SKM-1 treated with dmso at 0.1 percent for 144 hours (cell line): ENCODE measurements at regions not wholly inside any gene's neighbourhood (a gene's known extent, or its start where the extent isn't known, plus 50 kb on each side); places are given as distances from the start of the nearest gene placed in this dataset.

Source experiments
- DNase-seq: peaks from one replicate; lab custom pipeline; 2025; ENCODE audit not compliant: unreplicated experiment; lab: John Stamatoyannopoulos, UW

DNA sequence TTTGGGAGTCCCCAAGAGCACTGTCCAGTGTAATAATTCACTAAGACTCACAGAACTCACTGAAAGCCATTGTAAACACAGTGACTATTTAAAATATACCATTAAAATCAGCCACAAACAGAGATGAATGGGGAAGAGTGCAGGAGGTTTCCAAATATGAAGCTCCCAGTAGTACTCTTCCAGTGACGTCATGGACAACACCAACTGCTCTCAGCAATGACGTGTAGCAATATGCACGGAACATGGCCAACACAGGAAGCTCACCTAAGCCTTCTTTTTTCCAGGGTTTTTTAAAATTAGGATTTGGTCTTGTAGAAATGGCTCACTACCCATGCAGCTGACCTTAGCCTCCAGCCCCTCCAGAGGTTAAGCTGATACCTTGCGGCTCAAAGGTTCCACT lies 1224.1 kb upstream of the CADM2 start:
- no peak for DNase-seq

DNA sequence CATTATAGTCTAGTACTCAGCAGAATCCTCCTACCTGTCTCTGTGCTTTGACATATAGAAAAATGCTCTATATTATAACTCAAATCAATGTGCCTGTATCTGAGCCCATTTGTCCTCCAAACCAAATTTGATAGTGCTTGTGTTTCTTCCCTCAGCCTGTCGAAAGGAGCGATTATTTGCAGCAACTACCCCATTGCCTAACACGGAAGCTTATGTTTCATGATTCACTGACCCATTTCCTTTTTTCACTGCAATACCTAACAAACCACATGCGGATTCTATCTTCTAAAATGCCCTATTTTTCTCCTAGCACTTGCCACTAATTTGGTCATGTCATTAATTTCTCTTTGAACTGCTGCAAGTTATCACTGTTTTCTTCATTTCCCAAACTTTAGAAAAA lies 1220.6 kb upstream of the CADM2 start:
- DNase-seq: peak; percentile 91

DNA sequence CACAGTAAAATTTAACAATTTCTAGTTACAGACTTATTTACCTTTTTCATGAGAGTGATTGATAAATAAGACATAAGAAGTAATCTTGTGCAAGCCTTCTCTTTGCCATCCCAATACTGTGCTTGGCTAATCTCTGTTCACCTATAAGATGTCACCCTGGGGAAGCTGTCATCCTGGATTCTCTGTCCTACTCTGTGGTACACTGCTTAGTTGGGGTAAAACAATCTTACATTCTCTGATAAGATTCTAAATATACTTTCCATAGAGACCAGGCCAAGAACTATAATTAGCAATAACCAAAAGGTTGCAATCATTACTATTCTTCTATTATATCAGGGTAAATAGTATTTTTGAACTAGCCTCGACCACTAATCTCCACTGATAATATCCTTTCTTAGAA lies 1218.3 kb upstream of the CADM2 start:
- DNase-seq: no peak

DNA sequence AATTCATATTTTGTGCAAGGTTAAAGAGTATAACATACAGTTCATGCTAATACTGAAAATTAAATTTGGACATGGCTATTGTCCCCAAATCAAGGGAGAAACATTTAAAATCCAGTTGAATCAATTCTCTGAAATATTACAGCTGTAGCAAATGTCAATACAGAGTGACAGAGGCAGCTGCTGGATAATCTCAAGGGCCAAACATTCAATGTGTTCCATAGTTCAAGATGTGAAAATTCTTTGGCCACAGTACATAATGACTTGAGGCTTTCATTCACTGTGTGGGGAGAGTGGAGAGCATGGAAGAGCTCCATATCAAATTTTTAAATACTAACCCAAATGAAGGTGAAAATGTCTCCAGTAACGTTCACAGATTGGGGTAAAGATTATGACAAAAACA lies 1192.8 kb upstream of the CADM2 start:
- no peak for DNase-seq

DNA sequence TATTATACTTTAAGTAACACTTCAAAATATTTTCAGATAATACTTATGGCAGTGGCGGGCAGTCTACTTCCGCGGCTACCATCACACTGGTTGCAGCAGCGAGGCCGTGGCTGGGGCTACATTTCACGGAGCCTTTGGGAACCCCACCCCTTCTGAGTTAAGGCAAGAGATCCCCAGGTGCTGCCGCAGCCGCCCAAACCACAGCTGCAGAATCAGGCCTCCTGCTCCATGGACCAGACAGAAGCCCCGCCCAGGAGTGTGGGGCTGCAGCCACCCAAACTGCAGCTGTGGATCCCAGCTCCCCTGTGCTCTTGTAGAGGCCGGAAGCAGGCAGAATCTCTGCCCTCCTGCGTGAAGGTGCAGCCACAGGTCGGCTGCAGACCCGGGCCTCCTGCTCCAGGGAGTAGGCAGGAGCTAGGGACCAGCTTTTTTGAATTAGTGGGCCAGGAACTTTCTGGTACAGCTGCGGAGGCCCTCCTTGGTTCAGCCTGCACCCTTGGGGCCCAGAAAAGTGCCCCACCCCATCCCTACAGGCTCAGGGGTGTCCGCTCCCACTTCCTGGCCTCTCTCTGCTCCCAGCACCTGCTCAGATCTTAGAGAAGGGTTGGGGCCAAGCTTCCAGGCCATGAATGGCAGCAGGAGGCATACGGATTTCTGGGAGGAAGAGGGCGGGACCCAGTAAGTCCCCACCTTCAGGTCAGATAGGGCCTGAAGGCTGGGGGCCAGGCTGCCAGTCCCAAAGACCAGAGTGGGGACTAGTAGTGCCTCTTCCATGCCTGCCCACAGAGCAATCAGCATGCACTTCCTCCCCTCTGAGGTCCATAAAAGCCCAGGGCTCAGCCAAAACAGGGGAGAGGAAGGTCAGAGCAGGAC lies 1188.8 kb upstream of the CADM2 start:
- no peak for DNase-seq

DNA sequence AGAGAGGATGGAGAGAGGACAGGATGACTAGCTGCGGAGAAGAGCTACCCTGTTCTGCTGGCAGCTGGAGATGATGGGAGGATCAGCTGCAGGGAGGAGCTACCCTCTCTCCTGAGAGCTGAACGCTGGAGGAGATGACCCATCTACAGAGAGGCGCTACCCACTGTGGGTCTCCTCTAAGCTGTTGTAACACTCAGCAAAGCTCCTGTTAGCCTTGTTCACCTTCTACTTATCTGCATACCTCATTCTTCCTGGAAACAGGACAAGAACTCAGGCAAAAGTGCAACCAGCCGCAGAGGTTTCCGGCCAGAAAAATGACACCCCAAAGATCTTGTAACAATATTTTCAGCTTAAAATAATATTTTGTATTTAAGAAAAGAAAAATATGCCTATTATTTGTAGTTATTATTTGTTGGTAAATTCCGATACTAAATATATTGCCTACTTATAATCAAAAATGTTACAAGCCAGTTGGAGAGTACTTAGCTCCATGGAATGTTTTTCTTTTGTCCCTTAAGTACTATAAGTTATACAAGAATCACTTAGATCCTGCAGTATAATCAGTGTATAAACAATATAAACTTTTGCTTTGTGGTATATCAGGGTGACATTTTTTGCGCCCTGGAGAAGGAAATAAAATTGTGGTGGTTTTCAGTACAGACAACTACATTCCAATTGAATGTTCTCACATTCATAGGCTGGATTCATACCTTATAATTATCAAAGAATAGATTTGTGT lies 1188.0 kb upstream of the CADM2 start:
- DNase-seq: no peak

DNA sequence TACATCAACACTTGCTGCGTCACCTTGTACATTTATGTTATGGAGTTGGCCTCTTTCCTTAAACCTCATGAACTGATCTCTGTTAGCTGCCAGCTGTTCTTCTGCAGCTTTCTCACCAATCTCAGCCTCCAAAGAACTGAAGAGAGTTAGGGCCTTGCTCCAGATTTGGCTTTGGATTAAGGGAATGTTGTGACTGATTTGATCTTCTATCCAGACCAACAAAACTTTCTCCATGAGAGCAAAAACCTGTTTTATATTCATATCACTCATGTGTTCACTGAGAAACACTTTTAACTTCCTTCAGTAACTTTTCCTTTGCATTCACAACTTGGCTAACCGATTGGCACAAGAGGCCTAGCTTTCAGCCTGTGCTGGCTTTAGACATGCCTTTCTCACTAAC lies 1156.0 kb upstream of the CADM2 start:
- DNase-seq: no peak

DNA sequence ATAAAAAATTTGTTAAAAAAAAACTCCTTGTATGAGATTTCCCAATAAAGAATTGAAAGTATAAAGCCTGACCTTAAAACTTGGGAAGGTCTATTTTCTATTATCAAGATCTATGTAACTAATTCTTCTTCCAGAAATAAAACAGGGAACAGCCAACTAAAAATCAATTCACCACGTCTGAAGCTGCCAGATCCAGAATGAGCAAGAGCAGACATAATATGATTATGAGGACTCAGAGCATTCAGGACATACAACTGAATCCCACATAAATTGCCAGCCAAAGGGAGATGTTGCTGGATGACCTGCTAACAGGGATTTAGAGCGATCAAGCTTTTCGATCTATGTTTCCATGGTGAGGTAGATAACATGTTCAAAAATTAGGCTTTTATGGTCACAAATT lies 1151.3 kb upstream of the CADM2 start:
- no peak for DNase-seq

DNA sequence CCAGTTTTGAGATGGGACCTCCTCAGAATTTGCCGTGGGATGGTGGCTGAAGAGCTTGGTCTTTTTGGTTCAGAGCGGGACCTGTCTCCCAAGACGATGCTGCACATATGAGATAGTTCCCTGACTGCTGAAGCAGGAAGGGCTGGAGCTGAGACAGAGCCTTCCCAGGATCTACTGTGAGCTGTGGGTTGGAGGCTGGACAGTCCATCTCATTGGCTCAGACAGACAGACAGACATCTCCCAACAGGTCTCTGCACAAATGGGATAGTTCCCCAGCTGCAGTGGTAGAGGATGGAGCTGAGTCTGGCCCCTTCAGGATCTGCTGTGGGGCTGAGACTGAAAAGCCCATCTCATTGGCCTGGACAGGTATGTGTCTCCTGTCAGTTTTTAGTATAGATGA lies 1145.6 kb upstream of the CADM2 start:
- DNase-seq: no peak

DNA sequence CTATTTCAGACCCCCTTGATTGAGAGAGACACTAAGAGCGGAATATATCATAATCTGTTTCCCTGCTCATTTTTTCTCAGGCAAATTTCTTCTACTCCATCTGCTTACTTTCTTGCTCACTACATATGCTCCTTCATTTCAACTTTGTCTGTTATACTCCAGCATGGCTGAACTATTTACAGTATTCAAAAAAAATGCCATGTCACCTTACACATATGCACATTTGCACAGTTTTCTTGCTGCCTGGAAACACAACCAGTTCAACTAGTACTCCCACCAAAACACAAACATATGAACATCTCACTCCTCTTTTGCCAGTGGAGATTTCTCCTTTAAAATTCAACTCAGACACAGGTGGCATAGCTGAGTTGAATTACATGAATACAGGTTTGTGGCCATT lies 1142.1 kb upstream of the CADM2 start:
- no peak for DNase-seq

DNA sequence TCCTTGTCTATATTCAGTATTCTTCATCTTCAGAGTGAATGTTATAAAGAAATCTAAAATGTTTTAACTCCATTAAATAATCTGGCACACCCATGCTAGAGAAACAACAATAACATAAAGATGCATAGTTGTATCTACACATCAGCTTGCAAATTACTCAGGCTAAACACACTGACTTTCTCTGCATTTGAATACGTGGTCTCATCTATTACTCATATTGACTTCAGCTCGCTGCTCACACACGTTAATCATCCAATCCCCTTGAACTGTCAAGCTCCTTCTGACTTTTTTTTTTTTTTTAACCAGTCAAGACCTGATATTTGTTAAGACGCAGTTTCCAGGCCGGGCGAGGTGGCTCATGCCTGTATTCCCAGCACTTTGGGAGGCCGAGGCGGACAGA lies 1137.3 kb upstream of the CADM2 start:
- DNase-seq: no peak

DNA sequence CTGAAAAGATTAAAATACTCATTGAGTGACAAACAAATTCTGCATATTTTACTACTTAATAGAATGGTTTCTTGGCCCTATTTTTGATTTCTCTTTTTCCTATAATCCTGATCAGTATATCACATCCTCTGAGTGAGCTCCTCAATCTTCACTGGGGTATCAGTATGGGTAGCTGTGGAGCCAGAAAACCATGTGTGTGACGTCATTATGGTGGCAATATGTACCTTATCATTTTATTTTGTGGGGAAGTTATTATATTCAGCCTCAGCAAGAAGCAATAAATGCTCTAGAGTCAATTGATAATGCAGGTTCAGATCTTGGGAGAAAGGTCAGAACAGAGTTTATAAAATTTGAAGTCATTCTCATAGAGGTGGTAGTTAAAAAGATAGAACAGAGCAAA lies 1135.7 kb upstream of the CADM2 start:
- no peak for DNase-seq

DNA sequence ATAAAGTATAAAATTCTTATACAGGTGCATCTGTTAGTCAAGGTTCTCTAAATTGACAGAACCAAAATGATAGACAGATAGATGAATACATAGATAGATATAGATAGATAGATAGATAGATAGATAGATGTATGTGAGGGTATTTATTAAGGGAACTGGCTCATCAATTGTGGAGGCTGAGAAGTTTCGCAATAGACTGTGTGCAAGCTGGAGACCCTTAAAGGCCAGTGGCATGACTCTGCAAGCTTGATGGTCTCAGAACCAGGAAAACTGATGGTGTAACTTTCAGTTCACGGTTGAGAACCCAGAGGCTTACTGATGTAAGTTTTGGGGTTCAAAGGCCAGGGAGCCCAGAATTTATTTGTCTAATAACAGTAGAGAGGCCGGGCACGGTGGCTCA lies 1123.7 kb upstream of the CADM2 start:
- no peak for DNase-seq

DNA sequence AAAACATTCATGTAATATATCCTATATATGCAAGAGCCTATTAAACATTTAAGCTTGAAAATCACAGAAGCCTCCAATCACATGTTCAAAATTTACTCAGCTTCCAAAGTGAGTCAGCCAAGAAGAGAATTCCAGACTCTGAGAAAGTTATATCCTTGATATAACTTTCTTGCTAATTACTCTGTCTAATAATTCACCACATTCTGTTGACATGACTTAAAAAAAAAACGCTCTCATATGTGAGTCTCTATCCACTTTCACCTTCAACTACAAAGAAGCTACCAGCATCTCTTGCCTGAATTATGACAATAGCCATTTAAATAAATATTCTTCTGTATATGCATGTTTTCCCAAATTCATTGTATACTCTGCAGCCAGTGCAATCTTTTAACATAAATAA lies 1116.3 kb upstream of the CADM2 start:
- no peak for DNase-seq

DNA sequence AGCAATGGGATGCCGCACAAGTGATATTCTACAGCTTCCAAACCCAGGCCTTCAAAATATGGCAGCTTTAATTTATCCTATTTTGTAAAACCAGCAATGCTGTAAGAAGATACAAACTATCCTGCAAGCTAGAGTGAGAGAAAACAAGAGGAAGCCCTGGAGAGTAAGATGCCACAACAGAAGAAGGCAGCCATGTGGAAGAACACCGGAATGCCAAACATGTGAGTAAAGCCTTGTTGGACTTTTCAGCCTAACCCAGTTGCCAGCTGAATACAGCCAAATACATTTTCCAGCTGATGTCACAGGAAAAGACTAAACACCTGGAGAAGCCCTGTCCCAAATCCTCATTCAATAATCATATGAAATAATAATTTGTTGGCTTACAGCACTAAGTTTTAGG lies 1115.1 kb upstream of the CADM2 start:
- no peak for DNase-seq

DNA sequence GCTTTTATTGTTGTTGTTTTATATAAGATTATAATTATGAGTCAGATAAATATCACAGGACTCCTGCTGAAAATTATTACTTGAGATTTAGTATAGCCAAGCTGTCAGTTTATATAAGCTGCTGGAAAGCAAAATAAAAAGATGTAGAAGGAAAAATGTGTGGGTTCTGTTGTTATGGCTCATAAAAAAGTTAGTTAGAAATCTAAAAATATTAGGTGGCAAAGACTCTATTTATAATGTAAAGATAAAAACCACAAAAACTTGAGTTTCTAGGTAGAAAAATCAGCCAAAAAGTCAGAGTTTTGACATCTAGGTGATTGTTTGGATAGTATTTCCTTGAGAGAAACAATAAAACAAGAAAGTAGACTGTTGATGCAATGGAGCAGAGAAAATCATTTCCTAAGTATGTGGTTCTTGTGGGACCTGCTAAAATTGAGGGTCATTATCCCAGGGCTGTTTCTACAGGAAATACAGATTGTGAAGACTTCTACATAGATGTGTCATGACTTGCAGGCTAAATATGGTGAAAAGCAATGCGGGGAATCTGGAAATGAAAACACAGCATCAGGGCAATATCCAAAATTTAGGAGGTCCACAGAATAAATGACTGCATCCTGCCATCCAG lies 1109.6 kb upstream of the CADM2 start:
- DNase-seq: no peak

DNA sequence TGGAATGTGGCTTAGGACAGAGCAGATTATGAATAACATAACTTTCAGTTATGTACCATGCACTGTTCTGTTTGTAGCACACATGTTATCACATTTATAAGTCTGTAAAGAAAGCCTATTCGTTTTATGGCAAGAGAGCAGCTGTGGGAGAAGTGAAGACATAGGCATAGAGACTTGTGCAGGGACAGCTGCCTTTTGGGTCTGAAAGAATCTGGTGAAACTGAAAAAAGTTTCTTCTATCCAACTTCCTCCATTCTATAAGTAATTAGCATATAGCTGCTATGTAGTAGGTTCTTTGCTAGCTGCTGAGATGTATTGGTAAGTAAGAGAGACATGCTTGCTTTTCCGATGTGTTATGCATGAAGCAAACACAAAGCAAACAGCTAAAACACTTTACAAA lies 1095.4 kb upstream of the CADM2 start:
- DNase-seq: no peak

DNA sequence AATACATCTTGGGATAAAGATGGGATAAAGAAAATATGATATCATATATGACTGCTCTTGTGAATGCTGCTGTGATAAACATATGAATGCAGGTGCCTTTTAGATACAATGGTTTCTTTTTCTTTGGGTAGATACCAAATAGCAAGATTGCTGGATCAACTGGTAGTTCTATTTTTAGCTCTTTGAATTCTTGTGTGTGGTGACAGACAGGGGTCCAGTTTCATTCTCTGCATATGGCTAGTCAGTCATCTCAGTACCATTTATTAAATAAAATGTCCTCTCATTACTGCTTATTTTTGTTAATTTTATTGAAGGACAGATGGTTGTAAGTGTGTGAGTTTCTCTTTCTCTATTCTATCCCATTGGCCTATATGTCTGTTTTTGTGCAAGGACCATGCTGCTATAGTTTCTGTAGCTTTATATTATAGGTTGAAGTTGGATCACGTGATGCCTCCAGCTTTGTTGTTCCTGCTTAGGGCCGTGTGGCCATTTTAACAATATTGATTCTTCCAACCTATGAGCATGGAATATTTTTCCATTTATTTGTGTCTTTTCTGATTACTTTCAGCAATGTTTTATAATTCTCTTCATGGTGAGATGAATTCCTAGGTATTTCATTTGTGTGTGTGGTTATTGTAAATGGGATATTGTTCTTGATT lies 1089.8 kb upstream of the CADM2 start:
- DNase-seq: no peak

DNA sequence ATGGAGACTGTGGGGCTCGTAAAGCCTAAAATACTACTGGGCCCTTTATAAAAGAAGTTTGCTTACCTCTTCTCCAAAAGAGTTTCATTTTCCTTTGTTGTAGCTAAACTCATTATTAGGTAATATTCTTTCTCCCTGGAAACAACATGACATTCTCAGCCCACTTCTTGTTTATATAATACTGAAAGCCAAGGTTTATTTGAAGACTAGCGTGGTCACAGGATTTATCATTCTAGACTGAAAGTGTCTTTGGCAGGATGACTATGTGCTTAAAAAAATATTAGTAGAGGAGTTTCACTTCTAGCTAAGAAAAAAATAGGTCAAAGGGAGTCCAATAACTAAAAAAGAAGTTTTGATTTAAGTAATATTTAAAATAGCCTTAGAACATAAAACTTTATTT lies 1085.2 kb upstream of the CADM2 start:
- no peak for DNase-seq

DNA sequence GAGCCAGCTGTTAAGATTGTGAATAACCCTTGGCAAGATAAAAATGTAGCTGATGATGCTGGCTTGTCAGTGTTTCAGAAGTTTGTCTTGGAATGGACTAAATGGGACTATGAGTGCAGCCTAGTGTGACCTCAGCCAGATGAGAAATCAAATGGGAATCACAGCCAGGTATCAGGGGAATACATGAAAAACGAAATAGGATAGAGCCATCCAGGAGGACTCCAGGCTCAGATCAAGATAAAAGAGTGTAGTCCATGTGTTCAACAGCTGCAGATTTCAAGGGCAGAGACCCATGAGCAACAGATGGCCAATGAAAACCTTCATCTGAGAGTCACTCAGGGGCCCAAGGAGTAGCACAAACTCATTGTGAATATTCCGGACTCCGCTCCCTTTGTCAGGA lies 1080.9 kb upstream of the CADM2 start:
- DNase-seq: no peak

DNA sequence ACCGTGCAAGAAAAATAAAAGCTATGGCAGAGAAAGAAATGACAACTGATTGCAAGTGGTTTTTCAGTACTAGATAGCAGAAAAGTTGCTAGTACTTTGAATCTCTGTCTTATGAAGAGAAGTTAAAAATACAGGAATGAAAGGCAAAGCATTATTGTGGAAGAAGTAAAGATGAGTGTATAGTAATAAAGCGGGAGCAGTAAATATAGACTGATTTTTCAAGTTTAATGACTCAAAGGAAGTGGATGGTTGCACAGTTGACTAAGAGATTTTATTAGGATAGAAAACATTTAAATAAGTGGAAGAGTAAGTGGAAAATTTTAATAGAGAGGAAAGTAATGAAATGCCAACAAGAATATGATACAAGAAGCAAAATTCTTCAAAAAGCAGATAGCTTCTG lies 1076.1 kb upstream of the CADM2 start:
- no peak for DNase-seq
